GM12873 (cell line): ENCODE measurements at regions not wholly inside any gene's neighbourhood (a gene's known extent, or its start where the extent isn't known, plus 50 kb on each side); places are given as distances from the start of the nearest gene placed in this dataset.

ENCODE experiments used
- TF ChIP-seq, protein P1 (sequence below): IDR thresholded peaks from 2 replicates; pipeline ENCODE4 v1.5.1; 2012; ENCODE audit warnings: low read depth, mild to moderate bottlenecking, moderate library complexity, low read length, control low read depth; ENCODE audit not compliant: insufficient read depth; ENCODE audit errors: missing control alignments

DNA sequence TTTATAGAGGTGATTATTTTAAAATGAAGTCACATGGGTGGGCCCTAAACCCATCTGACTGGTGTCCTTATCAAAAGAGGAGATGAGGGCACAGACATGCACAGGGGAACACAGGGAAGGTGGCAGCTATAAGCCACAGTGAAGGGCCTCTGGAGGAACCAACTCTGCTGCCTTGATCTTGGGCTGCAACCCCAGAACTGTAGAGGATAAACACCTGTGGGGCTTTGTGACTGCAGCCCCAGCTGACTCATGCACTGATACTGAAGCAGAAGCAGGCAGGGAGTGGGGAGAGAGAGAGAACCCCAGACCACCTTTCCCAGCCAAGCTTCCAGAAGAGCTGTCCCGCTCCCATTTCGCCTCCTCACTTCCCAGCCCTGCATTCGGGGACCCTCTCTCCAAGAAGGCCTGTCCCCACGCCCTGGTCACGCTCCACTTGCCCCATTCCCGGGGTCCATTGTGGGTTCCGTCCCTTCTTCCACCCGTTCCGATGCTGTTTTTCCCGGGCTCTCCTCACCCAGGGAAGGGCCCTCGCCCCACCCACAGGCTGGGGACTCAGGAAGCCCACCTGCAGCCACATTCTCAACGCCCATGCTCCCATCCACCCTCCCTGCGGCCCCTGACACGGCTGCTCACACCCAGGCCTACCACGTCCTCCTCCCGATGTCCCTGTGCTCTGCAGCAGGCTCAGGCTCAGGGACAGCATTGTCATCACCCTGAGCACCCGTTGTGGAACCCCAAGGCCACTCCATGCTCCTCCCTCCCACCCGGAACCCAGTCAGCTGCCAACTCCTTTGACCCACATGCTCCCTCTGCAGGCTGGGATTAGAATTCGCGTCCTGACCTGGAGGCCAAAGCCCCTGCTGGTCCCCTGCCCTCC is 90.8 kb upstream of the SHANK2 start:
- TF ChIP-seq, protein P1, sequence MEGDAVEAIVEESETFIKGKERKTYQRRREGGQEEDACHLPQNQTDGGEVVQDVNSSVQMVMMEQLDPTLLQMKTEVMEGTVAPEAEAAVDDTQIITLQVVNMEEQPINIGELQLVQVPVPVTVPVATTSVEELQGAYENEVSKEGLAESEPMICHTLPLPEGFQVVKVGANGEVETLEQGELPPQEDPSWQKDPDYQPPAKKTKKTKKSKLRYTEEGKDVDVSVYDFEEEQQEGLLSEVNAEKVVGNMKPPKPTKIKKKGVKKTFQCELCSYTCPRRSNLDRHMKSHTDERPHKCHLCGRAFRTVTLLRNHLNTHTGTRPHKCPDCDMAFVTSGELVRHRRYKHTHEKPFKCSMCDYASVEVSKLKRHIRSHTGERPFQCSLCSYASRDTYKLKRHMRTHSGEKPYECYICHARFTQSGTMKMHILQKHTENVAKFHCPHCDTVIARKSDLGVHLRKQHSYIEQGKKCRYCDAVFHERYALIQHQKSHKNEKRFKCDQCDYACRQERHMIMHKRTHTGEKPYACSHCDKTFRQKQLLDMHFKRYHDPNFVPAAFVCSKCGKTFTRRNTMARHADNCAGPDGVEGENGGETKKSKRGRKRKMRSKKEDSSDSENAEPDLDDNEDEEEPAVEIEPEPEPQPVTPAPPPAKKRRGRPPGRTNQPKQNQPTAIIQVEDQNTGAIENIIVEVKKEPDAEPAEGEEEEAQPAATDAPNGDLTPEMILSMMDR = peak; percentile 71

DNA sequence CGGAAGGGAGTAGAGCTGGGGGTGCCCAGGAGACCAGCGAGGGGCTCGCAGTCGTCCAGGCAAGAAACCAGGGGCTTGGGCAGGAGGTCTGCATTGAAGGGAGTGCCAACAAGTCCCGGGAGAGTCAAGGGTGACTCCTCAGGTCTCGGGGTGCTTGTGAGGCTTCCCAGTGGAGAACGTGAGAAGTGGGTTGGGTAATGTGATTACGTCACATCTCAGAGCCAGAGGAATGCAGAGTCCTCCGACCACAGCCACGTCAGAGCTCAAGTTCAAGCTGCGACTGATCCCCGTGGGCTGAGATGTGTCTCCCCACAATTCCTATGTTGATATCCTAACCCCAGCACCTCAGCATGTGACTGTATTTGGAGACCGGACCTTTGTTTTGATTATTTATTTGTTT is 89.7 kb upstream of the SHANK2 start:
- TF ChIP-seq, protein P1 = no peak

DNA sequence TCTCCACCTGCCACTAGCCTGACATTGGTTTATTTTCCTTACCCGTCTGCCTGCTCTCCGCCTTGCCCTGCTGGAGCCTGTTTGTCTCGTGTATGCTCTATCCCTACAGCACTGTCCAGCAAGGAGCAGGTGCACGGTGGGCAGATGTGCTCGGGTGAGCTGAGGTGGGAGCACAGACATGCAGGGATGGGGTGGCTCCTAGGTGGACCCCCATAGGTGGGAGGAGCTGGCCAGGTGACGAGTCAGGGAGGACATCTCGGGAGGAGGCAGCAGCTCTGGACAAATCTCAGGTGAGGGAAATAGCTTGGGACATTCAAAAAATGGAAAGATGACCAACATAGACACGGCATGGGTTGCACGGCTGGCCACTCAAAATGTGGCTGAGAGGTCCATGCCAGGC is 89.2 kb upstream of the SHANK2 start:
- TF ChIP-seq, protein P1 = no peak

DNA sequence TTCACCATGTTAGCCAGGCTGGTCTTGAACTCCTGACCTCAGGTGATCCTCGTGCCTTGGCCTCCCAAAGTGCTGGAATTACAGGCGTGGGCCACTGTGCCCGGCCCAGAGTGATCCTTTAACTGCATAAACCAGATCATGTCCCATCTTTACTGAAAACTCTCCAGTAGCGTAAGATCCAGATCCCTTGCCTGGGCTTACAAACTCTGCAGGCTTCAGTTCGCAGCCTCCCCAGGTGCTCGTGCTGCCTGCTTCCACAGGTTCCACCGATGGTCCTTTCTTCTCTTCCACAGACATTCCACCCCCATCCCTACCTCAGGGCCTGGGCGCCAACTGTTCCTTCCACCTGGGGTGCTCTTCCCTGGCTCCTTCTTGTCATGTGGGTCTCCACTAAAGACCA is 88.8 kb upstream of the SHANK2 start:
- TF ChIP-seq, protein P1 = no peak

DNA sequence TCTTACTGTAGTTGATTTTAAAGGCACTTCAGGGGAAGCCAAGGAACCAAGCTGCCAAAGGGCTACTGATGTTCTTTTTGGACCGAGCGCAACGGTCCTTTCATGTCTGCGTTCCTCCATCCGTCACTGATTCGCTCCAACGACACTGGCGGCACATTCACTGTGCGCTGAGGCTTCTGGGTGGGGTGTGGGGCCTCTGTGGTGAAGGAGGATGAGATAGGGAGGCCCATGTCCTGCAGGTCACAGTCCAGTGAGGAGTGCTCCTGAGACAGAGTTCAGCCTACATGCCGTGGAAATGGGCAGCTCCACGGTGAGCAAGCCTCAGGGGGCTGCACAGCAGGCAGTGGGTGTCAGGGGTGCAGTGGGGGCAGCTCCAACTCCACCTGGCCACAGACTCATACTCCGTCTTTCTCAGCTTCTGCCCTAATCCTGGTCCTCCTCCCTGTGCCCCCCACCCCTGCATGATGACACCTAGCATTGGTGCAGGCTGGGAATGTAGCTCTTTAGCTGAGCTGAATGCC is 87.8 kb upstream of the SHANK2 start:
- TF ChIP-seq, protein P1 = no peak

DNA sequence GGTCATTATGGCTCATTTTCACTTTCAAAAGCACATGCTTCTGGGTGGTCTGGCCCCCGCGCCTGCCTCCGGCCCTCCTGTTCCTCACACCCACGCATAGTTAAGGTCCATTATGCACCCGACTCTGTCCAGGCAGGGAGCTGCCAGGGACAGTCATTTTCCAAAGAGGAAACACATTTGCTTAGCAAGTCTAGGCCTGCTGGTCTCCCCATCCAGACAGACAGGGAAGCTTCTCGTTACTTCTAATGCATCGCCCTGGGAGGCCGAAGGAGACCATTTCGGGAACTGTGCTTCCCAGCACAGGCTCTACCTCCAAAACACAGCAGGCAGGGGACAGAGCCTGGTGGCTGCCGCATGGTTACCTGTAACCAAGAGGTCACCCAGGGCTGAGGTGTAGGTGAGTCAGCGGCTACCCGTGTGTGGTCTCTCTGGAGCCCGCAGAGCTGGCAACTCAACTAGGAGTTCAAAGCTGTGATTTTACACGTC is 87.1 kb upstream of the SHANK2 start:
- TF ChIP-seq, protein P1 = no peak

DNA sequence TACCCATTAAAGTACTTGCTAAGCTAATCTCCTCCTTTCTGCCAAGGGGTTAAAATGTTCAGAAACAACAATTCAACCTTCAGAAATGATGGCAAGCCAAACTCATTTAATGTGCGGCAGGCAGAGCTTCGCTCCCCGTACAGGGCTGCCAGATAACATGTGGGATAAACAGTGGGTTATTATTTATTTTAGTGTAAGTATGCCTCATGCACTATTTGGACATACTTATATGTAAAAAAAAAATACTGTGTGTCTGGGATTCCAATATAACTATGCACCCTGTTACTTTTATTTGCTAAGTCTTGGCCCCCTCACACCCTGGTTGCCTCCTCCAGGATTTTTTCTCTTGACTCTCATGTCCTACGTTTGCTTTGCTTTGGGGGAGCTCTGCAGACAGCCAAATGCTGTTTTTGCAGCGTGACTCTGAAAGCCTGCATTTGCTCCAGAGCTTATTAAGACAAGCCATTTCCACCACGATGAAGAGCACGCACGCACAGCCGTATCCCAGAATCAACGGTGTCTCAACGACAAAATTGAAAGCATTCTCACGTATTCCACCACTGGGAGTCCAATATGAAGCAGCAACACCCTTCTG is 86.5 kb upstream of the SHANK2 start:
- TF ChIP-seq, protein P1 = no peak
